ENCODE measurements at regions not wholly inside any gene's neighbourhood (a gene's known extent, or its start where the extent isn't known, plus 50 kb on each side); places are given as distances from the start of the nearest gene placed in this dataset.
"Not testable (repeated sequence)": the region's sequence is repeated elsewhere in the genome, so short reads cannot be mapped to it uniquely, and the experiment has no call there.

DNA sequence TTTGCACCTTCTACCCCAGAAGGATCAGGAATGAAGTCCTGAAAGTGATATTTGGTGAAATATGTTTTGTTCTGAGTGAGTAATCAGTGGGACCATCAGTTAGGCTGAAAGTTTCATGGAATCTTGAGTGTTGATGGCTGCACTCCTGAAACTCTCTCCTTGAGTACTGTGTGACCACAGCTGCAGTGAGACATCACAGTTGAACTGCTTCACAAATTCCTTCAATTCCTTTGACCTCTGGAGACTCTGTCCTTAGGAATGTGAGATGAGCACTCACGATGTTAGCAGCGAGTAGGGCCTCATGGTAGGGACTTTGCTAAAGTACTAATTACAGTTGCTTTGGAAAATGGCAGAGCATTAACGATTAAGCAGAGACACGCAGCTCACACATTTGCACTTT is 142.9 kb upstream of the SLC4A4 start:
- in situ Hi-C loops (cut with HindIII; ENCODE audit: low pct_unique_long_range_greater_than_20kb, low sequenced_read_pairs): no loop called here
- no peak for DNase-seq (ENCODE audit: low read depth, low spot score)

DNA sequence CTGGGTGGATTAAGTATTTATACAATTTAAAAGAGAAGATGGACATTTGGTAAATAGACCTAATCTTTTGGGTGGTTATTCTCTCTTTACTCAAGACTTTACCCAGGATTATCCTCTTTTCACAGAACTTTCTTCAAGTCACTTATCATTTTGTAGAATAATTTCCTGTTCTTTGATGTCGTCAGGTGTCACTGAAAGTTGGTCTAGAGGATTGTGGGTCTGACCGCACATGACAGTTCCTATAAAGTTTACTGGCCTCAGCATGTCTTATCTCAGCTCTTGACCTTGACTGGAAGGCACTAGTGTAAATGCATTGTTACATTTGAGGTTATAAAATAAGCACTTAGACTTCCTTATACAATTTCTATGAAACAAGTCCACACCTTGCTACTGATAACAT is 139.9 kb upstream of the SLC4A4 start:
- in situ Hi-C loops (cut with HindIII; ENCODE audit: low pct_unique_long_range_greater_than_20kb, low sequenced_read_pairs): no loop called here
- DNase-seq (ENCODE audit: low read depth, low spot score): no peak

DNA sequence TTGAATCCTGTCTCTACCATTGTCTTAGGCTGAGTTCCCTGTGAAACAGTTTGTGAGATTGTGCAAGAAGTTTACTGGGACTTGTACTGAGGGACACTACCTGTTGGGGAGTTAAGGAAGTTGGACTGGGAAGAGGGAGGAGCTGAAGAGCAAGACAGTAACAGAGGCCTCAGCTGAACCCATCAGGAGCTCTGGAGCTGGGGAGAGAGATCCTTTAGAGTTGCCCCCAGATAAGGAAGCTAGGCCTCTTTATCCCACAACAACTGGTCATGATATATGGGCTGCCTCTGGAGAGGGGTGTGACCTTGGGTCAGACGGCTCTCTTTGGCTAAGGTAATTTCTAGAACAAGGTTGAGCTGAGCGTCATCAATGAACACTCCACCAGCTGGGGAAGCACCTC is 137.8 kb upstream of the SLC4A4 start:
- in situ Hi-C loops (cut with HindIII; ENCODE audit: low pct_unique_long_range_greater_than_20kb, low sequenced_read_pairs): no loop called here
- DNase-seq (ENCODE audit: low read depth, low spot score): no peak

DNA sequence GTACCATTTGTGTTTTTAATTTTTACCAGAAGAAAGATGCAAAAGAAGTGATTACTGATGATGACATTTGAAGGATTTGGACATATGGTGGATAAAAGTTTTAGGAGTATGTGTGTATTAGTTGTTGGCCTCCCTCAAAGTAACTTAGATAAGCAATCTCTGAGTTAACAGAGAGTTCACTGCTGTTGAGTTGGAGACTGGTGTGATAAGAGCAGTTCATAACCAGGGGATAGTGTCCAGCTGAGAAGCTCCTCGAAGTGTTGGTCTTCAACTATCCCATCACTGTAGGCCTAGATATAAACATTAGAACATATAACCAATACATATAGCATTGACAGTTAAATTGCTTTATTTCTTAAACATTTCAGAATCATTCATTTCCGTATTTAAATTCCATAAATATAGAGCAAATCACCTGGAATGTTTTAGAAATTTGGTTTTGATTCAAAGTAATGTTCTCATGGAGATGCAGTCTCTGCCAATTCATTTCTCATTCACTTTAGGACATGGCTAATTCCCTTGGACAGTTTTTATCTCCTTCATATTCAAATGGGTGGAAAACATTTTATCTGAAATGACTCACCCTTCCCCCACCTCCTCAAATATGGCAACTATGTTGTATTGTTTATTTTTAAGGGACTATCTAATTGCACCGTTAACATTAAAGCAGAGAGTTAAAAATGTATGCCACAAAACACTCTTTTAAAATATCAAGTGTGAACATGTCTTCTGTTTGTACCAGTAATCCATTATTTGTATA is 136.8 kb upstream of the SLC4A4 start:
- in situ Hi-C loops (cut with HindIII; ENCODE audit: low pct_unique_long_range_greater_than_20kb, low sequenced_read_pairs): no loop called here

DNA sequence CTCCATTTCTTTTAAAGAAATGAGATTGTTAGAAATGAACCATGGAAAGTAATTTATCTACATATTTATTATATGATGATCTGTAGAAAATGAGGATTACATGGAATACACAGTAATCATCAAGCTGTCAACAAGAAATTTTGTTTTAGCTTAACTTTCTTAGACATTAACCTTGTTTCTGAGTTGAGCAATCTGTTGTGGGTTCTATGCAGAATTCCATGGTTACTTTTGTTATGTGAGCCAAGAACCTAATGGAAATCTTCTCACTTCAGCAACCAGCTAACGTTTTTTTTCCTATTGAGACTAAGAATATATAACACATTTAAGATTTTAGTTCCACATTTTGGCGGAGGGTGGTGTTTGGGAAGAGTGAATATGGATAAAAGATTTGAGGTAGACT is 136.1 kb upstream of the SLC4A4 start:
- no peak for DNase-seq (ENCODE audit: low read depth, low spot score)
- in situ Hi-C loops (cut with HindIII; ENCODE audit: low pct_unique_long_range_greater_than_20kb, low sequenced_read_pairs): no loop called here

More for the DNA sequence above, 136.8 kb upstream of the SLC4A4 start:
- DNase-seq (ENCODE audit: low read depth, low spot score): no peak

DNA sequence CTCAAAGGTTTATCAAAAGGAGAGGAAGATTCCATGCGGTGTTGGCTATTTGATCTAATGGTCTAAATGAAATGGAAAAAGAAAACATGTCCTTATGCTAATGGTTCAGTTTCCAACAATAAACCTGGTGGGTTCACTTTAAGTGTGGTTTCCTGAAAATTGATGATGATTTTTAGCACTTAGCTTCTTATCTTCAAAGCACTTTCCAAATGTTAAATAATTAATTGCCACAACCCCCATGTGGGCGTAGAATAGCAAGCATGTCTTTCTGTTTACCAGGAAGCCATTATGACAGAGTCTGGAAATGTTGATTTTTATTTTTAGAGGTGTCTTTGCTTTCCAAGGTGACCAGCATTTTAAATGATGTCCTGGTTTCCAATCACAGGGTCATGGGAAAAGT is 134.8 kb upstream of the SLC4A4 start:
- in situ Hi-C loops (cut with HindIII; ENCODE audit: low pct_unique_long_range_greater_than_20kb, low sequenced_read_pairs): no loop called here
- DNase-seq (ENCODE audit: low read depth, low spot score): no peak

DNA sequence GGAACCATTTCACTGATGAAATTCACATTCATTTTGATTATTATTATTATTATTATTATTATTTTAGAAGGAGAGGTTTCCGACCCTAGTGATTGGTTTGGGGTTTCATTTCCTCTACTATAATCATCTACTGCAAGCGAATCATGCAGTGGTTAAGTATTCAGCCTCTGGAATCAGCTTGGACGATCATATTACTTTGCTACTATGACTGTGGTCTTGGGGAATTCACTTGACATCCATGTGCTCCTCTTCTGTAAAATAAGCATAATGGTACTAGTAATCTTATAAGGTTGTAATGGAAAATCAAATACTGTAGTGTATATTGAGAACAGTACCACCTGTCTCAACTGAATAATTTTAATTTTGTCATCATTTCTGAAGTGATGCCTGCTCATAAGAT is 132.1 kb upstream of the SLC4A4 start:
- in situ Hi-C loops (cut with HindIII; ENCODE audit: low pct_unique_long_range_greater_than_20kb, low sequenced_read_pairs): no loop called here
- DNase-seq (ENCODE audit: low read depth, low spot score): no peak

DNA sequence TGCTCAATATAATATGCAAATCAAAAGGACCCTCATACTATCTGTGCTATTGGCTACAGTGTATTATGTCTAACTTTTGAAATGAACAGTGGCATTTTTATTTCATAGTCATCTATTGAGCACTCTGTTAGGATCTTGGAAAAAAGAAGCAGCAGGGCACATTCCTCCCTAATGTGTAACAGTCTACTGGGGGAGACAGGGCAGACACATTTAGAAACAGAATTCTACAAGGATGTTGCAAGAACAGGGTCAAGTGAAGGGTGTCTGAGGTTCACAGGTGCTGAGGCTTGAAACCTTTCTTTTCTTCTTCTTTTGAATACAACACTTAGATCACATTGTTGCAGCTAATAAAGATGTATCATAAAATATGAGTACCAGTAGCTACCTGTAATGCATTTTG is 129.7 kb upstream of the SLC4A4 start:
- no peak for DNase-seq (ENCODE audit: low read depth, low spot score)
- in situ Hi-C loops (cut with HindIII; ENCODE audit: low pct_unique_long_range_greater_than_20kb, low sequenced_read_pairs): no loop called here

DNA sequence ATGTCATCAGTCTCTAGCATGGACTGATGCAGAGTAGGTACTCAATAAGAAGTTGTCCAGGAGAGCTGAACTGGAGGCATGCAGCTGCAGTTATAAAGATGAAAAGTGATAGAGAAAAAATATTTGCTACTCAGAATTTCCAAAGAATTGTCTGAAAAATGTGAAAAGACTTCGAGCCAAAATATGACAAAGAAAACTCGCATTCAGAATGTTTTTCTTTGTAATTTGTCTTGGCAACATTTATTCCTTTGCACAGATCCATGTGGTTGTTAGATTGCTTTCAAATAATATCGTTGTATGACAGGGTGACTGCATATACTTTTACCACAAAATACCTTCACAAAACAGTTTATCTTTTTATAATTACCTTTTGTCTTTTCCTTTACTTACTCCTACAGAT is 128.0 kb upstream of the SLC4A4 start:
- no peak for DNase-seq (ENCODE audit: low read depth, low spot score)
- in situ Hi-C loops (cut with HindIII; ENCODE audit: low pct_unique_long_range_greater_than_20kb, low sequenced_read_pairs): no loop called here

DNA sequence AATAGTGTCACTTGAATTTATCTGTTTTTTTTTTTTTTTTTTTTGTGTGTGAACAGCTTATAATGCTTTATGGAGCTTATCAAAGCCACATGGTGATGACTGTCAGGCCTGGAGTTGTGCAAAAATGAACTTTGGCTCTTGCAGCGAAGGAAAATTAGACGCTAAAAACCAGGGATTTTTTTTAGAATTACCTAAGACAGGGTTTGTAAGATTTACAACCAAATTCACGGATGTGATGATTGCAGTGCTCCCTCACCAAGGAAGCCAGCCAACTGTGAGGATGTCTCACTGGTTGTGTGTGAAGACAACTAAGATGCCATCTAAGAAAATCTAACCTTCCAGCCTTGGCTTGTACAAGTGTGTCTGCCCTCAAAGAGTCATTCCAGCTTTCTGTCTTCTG is 127.1 kb upstream of the SLC4A4 start:
- in situ Hi-C loops (cut with HindIII; ENCODE audit: low pct_unique_long_range_greater_than_20kb, low sequenced_read_pairs): no loop called here
- no peak for DNase-seq (ENCODE audit: low read depth, low spot score)

DNA sequence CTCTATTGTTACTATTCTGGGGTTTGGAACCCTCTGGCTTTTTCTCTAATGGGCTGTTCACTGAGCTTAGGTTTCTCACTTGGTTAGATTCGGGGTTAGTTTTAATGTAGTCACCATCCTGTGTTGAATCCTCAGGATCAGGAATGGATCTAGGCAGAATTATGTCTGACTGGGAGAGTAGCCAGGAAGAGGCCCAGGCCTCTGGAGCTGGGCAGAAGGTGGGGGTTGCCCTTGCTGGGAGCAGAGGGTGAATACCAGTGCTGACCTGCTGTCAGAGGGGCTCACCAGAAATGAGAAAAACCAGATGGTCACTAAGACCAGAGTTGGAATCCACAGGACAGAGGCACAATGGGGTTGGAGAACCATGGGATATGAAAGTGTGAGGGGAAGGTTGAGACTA is 126.6 kb upstream of the SLC4A4 start:
- in situ Hi-C loops (cut with HindIII; ENCODE audit: low pct_unique_long_range_greater_than_20kb, low sequenced_read_pairs): no loop called here
- DNase-seq (ENCODE audit: low read depth, low spot score): no peak

DNA sequence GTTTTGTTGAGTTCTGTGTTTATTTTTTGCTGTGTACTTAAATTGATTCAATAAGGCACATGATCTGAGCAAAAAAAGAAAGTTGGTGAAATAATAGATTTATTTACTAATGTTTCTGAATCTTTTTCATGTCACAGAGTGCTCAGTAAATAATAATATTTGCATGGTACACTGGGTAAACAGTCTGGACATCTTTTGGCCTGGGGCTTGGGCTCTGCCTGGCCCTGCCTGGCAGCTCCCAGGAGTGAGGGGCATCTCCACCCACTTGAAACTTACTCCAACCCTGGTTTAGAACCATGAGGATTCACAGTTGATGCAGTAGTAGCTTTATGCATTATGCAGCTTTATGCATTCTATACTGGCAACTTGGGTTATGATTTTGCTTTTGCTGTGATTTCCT is 124.2 kb upstream of the SLC4A4 start:
- DNase-seq (ENCODE audit: low read depth, low spot score): no peak
- in situ Hi-C loops (cut with HindIII; ENCODE audit: low pct_unique_long_range_greater_than_20kb, low sequenced_read_pairs): no loop called here

DNA sequence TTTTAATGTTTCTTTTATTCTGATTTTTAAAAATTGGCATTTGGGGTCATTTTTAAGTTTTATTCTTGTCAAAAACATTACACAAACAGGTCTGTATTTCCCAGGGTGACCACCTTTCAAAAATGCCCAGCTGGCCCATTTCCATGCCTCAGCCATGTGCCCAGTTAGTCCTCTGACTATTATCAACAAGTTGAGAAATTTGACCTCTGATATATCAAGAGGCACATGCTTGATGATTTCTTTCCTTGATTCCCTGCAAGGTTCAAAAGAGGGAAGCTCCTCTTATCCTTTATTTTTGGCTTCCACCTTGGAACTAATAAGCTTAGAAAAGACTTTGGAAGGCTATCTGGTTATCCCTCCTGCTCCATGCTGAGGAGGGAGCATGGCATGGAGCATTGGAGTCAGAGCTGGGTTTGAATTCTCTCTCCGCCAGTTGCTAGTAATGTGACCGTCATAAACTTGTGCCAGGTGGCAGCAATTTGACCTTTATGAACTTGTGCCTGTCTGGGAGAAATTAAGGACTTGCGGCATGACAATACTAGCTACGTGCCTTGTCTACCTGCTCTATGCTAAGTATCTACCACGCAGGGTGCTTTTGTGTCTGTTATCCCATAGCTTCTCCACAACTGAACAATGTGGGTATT is 122.4 kb upstream of the SLC4A4 start:
- no peak for DNase-seq (ENCODE audit: low read depth, low spot score)
- in situ Hi-C loops (cut with HindIII; ENCODE audit: low pct_unique_long_range_greater_than_20kb, low sequenced_read_pairs): no loop called here

DNA sequence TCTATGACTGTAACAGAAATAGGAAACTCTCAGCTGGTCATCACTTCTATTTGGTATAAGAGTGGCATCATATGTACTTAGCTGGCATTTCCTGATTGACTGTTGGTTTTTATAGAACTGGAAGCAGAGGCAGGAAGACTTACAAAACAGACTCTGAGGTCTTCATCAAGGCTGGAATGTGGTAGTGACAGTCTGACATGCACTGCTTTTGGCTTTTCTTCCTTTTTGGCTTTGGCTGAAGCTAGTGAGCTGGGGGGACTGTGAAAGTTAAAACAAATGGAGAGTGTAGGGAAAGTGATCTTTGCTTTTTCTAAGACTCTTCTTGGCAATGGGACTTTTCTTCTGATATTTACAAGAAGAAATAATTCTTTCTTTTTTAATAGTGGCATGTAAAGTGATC is 121.1 kb upstream of the SLC4A4 start:
- no peak for DNase-seq (ENCODE audit: low read depth, low spot score)
- in situ Hi-C loops (cut with HindIII; ENCODE audit: low pct_unique_long_range_greater_than_20kb, low sequenced_read_pairs): no loop called here

DNA sequence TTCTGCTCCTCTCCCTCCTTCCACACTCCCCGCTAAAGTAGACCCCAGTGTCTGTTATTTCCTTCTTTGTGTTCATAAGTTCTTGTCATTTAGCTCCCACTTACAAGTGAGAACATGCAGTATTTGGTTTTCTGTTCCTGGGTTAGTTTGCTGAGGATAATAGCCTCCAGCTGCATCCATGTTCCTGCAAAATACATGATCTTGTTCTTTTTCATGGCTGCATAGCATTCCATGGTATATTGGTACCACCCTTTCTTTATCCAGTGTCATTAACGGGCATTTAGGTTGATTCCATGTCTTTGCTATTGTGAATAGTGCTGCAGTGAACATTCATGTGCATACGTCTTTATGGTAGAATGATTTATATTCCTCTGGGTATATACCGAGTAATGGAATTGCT is 118.0 kb upstream of the SLC4A4 start:
- in situ Hi-C loops (cut with HindIII; ENCODE audit: low pct_unique_long_range_greater_than_20kb, low sequenced_read_pairs); DNase-seq (ENCODE audit: low read depth, low spot score): not testable (repeated sequence)

DNA sequence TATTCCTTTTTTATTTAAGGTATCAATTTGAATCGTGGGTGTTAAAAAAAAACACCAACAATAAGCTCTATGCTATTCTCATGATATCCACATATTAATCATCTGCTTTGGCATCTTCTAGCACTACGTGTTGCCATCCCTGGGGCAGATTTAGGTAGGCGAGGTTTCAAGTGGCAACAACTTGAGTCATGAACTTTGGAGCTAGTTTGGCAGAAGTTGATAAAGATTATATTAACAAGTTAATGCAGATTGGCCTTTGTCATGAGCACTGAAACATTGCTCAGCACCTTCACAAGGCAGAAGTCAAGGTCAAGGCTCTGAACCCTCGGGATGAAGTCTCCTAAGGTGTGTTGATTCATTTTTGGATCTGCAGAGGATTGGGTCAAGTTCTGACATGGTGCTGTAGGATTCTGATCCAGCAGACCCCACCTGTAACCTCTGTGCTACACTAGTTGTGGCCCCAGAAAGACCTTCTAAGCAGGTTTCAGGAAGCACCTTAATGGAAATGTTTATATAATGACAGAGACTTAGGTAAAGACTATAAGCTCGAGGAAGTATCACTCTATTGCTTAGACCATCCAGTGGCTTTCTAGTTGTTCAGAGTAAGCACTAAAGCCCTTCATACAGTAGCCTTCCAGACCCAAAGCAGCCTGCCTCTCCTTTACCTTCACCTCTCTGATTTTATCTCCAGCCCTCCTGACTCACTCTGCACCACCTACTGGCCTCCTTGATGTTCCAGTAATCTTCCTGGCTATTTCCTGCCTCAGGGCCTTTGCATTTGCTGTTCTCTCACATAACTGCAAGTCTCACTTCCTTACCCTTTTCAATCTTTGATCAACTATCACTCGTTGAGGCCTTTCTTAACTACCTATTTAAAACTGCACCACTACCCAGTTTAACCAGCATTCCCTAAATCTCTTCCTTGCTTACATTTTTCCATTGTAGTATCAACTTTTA is 117.0 kb upstream of the SLC4A4 start:
- in situ Hi-C loops (cut with HindIII; ENCODE audit: low pct_unique_long_range_greater_than_20kb, low sequenced_read_pairs): no loop called here

DNA sequence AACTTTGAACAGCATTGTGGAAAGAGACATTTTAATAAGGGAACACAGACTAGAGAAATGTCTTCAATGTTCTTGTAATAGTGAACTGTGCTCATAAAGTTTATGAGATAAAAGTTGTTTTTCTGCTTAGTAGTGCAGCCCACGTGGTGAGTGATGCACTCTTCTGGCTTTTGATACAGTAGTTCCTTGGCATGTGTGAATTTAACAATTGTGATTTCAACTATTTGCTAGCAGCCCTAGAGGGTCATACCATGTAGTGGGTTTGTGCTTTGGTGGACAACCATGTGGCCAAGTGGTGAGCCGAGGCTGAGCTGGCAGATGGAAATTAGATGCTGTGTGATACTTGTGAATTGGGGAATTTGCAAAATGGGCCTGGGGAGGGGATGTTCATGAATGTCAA is 116.2 kb upstream of the SLC4A4 start:
- no peak for DNase-seq (ENCODE audit: low read depth, low spot score)
- in situ Hi-C loops (cut with HindIII; ENCODE audit: low pct_unique_long_range_greater_than_20kb, low sequenced_read_pairs): no loop called here

More for the DNA sequence above, 117.0 kb upstream of the SLC4A4 start:
- DNase-seq (ENCODE audit: low read depth, low spot score): no peak

DNA sequence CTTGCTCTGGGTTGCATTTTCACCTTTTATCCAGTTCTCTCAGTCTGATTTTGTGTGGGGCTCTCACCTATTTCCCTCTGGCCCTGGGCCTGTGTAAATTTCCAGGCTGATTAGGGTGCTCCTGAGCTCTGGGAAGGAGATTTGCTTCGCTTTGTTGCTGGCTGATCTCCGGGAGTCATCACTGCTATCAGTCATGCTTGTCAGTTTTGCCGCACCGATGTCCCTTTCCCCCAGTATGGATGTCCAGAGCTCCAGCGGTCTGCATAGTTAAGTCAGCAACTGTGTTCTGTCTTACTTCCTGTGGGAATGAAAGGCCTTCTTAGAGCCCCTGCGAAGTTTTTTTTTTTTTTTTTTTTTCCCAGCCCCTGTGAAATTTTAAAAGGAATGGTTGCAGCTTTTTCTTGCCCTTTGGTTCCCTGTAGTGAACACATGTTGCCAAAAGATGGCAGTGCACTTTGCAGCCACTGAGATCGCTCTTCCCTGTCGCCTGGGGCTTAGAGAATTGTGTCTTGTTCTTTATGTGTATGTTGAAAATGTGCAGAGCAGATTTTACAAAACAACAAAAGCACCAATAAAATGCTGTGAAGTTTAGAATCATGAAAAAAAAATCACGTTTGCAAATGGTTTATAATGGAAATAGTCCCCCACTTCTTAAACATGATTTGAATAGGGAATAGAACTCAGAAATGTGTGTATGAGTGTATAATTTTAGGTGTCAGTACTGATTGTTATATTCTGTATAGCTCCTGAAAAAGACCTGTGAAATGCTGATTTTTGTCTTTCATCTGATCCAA is 109.1 kb upstream of the SLC4A4 start:
- in situ Hi-C loops (cut with HindIII; ENCODE audit: low pct_unique_long_range_greater_than_20kb, low sequenced_read_pairs): no loop called here
- peak; percentile 63 for DNase-seq (ENCODE audit: low read depth, low spot score)

Measured in SK-MEL-5 (cell line).